PC-9 (cell line): ENCODE measurements at regions not wholly inside any gene's neighbourhood (a gene's known extent, or its start where the extent isn't known, plus 50 kb on each side); places are given as distances from the start of the nearest gene placed in this dataset.
"Not testable (repeated sequence)": the region's sequence is repeated elsewhere in the genome, so short reads cannot be mapped to it uniquely, and the experiment has no call there.

Source experiments
- BruUV-seq: library from RNA; stranded (reverse); fragments of 400-500 nt; replicated peaks from 2 replicates; lab custom pipeline; 2021; lab: Mats Ljungman, UMichigan
- CTCF ChIA-PET: fragments of 300-600 bp; sonication (Branson Sonifier 250); formaldehyde crosslinking; loops from one replicate; lab custom pipeline; 2022; ENCODE audit warnings: antibody characterized with exemption; lab: Charles Lee
- POLR2A ChIA-PET: fragments of 300-600 bp; sonication (Branson Sonifier 250); formaldehyde crosslinking; loops from one replicate; lab custom pipeline; 2022; ENCODE audit warnings: antibody characterized with exemption; ENCODE audit not compliant: unreplicated experiment; lab: Charles Lee
- DNase-seq, 2 experiments: peaks; one replicate each; pipeline versions ENCODE4 v3.0.0 to v3.0.0-alpha.2; 2015 to 2022; ENCODE audit warnings: mixed read lengths in 1 of 2
- H2AFZ ChIP-seq: fragments of 200-600 bp; sonication (generic); 2 replicates; pipeline ENCODE4 v1.8.1; 2017; ENCODE audit warnings: antibody characterized with exemption
- H3F3A ChIP-seq: fragments of 200-600 bp; sonication (generic); 2 replicates; pipeline ENCODE4 v1.8.1; 2017; ENCODE audit warnings: antibody characterized with exemption, mild to moderate bottlenecking, low read depth; ENCODE audit not compliant: insufficient read depth
- H3K27ac ChIP-seq: fragments of 200-600 bp; sonication (generic); 2 replicates; pipeline ENCODE4 v1.6.1; 2016; ENCODE audit warnings: mixed run types
- H3K27me3 ChIP-seq: fragments of 200-600 bp; sonication (generic); 2 replicates; pipeline ENCODE4 v1.6.1; 2016; ENCODE audit warnings: low read depth, mixed run types; ENCODE audit not compliant: insufficient read depth
- H3K36me3 ChIP-seq: fragments of 200-600 bp; sonication (generic); 2 replicates; pipeline ENCODE4 v1.6.1; 2016; ENCODE audit warnings: low read depth, mixed run types
- H3K4me1 ChIP-seq: fragments of 200-600 bp; sonication (generic); replicated peaks from 2 replicates; pipeline ENCODE4 v1.6.1; 2016; ENCODE audit warnings: mixed run types; ENCODE audit not compliant: insufficient read depth
- H3K4me2 ChIP-seq: fragments of 200-600 bp; sonication (generic); 2 replicates; pipeline ENCODE4 v1.6.1; 2017; ENCODE audit warnings: mixed run types
- H3K4me3 ChIP-seq: fragments of 200-600 bp; sonication (generic); 2 replicates; pipeline ENCODE4 v1.6.1; 2016; ENCODE audit warnings: mixed run types
- H3K79me2 ChIP-seq: fragments of 200-600 bp; sonication (generic); 2 replicates; pipeline ENCODE4 v1.6.1; 2017; ENCODE audit warnings: low read depth, mixed run types
- H3K9me2 ChIP-seq: fragments of 200-600 bp; sonication (generic); 2 replicates; pipeline ENCODE4 v1.8.1; 2017; ENCODE audit warnings: mild to moderate bottlenecking; ENCODE audit not compliant: insufficient read depth
- H3K9me3 ChIP-seq: fragments of 200-600 bp; sonication (generic); 2 replicates; pipeline ENCODE4 v1.8.1; 2016; ENCODE audit warnings: low read depth; ENCODE audit not compliant: insufficient read depth
- H4K20me1 ChIP-seq: fragments of 200-600 bp; sonication (generic); 2 replicates; pipeline ENCODE4 v1.8.1; 2017; ENCODE audit not compliant: insufficient read depth
- EZH2 ChIP-seq: fragments of 200-600 bp; sonication (generic); IDR thresholded peaks from 2 replicates; pipeline ENCODE4 v1.8.0; 2017; ENCODE audit warnings: antibody characterized with exemption, low read depth
- intact Hi-C: fragments of 100-400 bp; cut with micrococcal nuclease; formaldehyde crosslinking; loops from one replicate; pipeline ENCODE4 v1.10.0; 2022; ENCODE audit not compliant: unreplicated experiment
- TF ChIP-seq, protein P1 (sequence below): fragments of 200-600 bp; sonication (generic); conservative IDR thresholded peaks from 2 replicates; pipeline ENCODE4 v1.6.1; 2017; ENCODE audit warnings: mixed run types, antibody characterized with exemption, mild to moderate bottlenecking, moderate library complexity

DNA sequence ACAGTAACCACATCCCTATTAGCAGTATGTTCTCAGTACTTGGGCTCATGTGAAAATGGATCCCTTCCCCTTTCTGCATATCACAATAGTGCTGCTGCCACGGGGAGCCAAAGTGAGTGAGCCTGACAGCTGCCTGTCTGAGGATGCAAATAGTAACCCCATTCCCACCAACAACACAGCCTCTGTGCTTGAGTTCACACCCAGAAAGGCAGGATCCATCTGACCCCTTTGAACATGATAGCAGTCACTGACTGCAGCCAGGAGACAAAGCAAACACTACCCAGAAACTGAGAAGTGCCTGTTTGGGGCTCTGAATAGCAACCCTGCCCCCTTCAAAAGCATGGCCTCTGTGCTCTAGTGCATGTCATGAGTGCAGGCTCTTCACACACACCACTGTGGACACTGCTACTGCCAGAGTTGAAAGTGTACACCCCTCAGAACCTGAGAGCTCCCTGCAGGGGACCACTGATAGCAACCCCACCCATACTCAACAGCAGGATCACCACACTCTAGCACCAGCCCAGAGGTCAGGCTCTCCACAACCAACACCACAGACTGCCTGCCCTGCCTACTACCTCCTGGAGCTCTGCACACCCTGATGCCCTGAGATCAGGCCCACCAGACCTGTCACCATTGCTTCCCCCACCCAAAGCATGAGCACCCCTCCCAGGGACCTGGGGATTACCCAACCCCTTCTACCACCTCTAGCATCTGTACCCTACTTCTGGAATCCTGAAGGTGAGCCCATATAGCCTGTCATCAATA, 1563.5 kb upstream of the PRR20A start:
- H3K27ac ChIP-seq = no peak overlapping the region
- no peaks in the 10 kb centered on the region for H3K27me3 ChIP-seq
- no peak overlapping the region for H3K4me3 ChIP-seq
- ChIA-PET POLR2A (no interaction called here), CTCF (no interaction called here)
- H3K36me3 ChIP-seq = no peaks in the 10 kb centered on the region
- intact Hi-C loops = no loop called here
- no peaks in the 10 kb centered on the region for H4K20me1 ChIP-seq
- no peaks in the 10 kb centered on the region for H3K79me2 ChIP-seq
- no peak overlapping the region for H2AFZ ChIP-seq
- BruUV-seq = no TSS peak
- no peaks in the 10 kb centered on the region for H3K9me3 ChIP-seq
- H3F3A ChIP-seq = no peaks in the 10 kb centered on the region
- no peak overlapping the region for H3K4me2 ChIP-seq
- DNase-seq = no peak
- H3K9me2 ChIP-seq = no peaks in the 10 kb centered on the region
- no peaks in the 10 kb centered on the region for H3K4me1 ChIP-seq
- TF ChIP-seq EZH2 = no peak
- TF ChIP-seq, protein P1, sequence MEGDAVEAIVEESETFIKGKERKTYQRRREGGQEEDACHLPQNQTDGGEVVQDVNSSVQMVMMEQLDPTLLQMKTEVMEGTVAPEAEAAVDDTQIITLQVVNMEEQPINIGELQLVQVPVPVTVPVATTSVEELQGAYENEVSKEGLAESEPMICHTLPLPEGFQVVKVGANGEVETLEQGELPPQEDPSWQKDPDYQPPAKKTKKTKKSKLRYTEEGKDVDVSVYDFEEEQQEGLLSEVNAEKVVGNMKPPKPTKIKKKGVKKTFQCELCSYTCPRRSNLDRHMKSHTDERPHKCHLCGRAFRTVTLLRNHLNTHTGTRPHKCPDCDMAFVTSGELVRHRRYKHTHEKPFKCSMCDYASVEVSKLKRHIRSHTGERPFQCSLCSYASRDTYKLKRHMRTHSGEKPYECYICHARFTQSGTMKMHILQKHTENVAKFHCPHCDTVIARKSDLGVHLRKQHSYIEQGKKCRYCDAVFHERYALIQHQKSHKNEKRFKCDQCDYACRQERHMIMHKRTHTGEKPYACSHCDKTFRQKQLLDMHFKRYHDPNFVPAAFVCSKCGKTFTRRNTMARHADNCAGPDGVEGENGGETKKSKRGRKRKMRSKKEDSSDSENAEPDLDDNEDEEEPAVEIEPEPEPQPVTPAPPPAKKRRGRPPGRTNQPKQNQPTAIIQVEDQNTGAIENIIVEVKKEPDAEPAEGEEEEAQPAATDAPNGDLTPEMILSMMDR = no peak

DNA sequence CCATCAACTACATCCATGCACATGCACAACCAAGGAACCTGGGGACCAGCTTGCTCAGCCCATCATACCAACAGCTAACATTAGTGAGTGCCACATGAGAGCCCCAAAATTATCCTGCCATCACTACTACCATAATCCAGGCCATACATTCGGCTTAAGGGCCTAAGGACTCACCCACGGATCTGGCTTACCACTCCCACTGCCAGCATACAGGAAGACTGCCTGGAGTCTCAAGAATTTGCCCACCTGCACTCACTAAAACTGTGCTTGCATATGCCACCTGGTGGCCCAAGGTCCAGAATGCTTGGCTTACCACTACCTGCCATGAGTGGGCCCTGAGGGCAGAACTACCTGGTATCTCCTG, 1562.9 kb upstream of the PRR20A start:
- no TSS peak for BruUV-seq
- Histone ChIP-seq H3F3A (no peaks in the 10 kb centered on the region), H3K27ac (no peak overlapping the region), H3K4me1 (no peaks in the 10 kb centered on the region), H3K9me3 (no peaks in the 10 kb centered on the region), H4K20me1 (no peaks in the 10 kb centered on the region), H3K79me2 (no peaks in the 10 kb centered on the region), H3K9me2 (no peaks in the 10 kb centered on the region), H3K27me3 (no peaks in the 10 kb centered on the region), H2AFZ (no peak overlapping the region), H3K36me3 (no peaks in the 10 kb centered on the region), H3K4me3 (no peak overlapping the region), H3K4me2 (no peak overlapping the region)
- TF ChIP-seq, protein P1 = no peak
- no peak for TF ChIP-seq EZH2
- ChIA-PET POLR2A (no interaction called here), CTCF (no interaction called here)
- intact Hi-C loops = no loop called here
- no peak for DNase-seq

DNA sequence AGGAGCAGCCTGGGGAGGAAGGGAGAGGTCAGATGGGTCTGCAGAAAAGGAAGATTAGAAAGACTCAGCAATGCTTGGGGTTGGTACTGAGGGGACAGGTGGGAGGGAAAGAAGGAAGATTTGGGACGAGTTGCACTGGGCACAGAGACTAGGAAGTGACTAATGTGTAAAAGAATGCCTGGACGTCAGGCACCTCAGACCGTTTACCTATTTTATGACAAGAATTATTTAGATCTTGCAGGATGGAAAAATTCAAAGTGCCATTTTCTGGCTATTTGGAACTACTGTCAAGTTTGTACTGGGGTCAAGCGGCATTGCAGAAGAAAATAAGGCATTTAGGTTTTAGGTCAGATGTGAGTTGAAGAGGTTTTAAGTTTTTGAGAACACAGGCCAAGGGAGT, 1558.4 kb upstream of the PRR20A start:
- H3K4me2 ChIP-seq, H3F3A ChIP-seq, H3K4me3 ChIP-seq, DNase-seq, H3K79me2 ChIP-seq, POLR2A ChIA-PET, H3K4me1 ChIP-seq, H3K9me2 ChIP-seq, H4K20me1 ChIP-seq, intact Hi-C loops, CTCF ChIA-PET, H3K9me3 ChIP-seq, H2AFZ ChIP-seq, H3K36me3 ChIP-seq, H3K27me3 ChIP-seq, H3K27ac ChIP-seq, BruUV-seq: not testable (repeated sequence)
